ENCODE measurements at regions not wholly inside any gene's neighbourhood (a gene's known extent, or its start where the extent isn't known, plus 50 kb on each side); places are given as distances from the start of the nearest gene placed in this dataset.
"Not testable (repeated sequence)": the region's sequence is repeated elsewhere in the genome, so short reads cannot be mapped to it uniquely, and the experiment has no call there.

DNA sequence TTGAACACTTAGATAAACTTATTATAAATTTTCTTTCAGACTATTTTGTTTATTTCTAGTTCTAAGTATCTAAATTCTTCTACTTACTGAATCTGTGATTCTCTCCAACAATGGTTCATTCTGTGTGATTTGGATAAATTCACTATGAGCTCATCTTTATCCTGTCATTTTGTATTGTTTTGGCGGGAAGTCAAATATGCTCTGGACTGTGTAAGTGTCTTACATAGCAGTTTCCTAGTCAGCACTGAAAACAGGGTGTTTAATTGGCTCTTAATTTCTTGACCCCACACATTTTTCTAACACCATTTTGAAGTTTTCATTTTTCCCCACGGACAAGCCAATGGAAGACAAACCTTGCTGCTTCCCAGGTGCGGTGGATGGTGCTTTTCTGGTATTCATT lies 207.0 kb upstream of the ACO1 start:
- Histone ChIP-seq H3K4me1 (no peaks in the 10 kb centered on the region), H3K27ac (replicated peaks in 1 of 4) (no peak overlapping the region), H3K27me3 (no peaks in the 10 kb centered on the region), H3K4me3 (no peak overlapping the region), H3K36me3 (no peaks in the 10 kb centered on the region), H3K9me3 (no peaks in the 10 kb centered on the region)
- TF ChIP-seq POLR2A (IDR thresholded peaks at IDR 0.05; ENCODE audit: low read depth) = no peak
- TF ChIP-seq, protein P1, sequence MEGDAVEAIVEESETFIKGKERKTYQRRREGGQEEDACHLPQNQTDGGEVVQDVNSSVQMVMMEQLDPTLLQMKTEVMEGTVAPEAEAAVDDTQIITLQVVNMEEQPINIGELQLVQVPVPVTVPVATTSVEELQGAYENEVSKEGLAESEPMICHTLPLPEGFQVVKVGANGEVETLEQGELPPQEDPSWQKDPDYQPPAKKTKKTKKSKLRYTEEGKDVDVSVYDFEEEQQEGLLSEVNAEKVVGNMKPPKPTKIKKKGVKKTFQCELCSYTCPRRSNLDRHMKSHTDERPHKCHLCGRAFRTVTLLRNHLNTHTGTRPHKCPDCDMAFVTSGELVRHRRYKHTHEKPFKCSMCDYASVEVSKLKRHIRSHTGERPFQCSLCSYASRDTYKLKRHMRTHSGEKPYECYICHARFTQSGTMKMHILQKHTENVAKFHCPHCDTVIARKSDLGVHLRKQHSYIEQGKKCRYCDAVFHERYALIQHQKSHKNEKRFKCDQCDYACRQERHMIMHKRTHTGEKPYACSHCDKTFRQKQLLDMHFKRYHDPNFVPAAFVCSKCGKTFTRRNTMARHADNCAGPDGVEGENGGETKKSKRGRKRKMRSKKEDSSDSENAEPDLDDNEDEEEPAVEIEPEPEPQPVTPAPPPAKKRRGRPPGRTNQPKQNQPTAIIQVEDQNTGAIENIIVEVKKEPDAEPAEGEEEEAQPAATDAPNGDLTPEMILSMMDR (IDR thresholded peaks at IDR 0.05) = no peak
- no peak for TF ChIP-seq POLR2AphosphoS5 (IDR thresholded peaks at IDR 0.05)
- TF ChIP-seq EP300 (IDR thresholded peaks at IDR 0.05) = no peak
- DNase-seq (ENCODE audit: extremely low spot score) = no peak
- intact Hi-C loops (cut with DNase I) = no loop called here
- 38% methylated on average over 3 of the region's 3 CpGs for WGBS

GRCh38 chr9:32180597-32180996 lies 203.8 kb upstream of the ACO1 start:
- H3K9me3 ChIP-seq = no peaks in the 10 kb centered on the region
- no peak overlapping the region for H3K4me3 ChIP-seq
- no peak for TF ChIP-seq EP300 (IDR thresholded peaks at IDR 0.05)
- TF ChIP-seq POLR2A (IDR thresholded peaks at IDR 0.05; ENCODE audit: low read depth) = no peak
- no peak for TF ChIP-seq POLR2AphosphoS5 (IDR thresholded peaks at IDR 0.05)
- H3K27ac ChIP-seq (replicated peaks in 1 of 4) = no peak overlapping the region
- intact Hi-C loops (cut with DNase I) = no loop called here
- 69% methylated on average over 1 of the region's 1 CpG for WGBS
- H3K27me3 ChIP-seq = no peaks in the 10 kb centered on the region
- H3K4me1 ChIP-seq = no peaks in the 10 kb centered on the region
- no peak for DNase-seq (ENCODE audit: extremely low spot score)
- no peaks in the 10 kb centered on the region for H3K36me3 ChIP-seq

DNA sequence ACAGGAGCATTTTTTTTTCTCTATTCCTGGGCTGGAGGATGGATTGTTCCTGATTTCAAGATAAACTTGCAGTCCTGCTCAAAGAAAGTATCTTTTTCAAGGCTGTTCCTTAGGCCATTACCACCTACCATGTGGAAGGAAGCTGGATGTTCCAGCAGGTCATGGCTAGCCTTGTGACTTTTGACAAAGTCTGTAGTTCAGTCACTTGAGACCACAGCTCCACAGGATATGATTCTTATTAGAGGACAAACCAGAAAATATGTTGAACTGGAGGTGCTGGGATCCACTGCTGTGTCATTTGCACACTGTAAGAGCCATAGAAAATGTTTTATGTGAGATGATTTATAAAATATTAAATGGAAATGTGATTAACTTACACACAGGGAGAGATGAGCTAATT lies 184.2 kb upstream of the ACO1 start:
- H3K27me3 ChIP-seq = no peaks in the 10 kb centered on the region
- H3K4me3 ChIP-seq = no peak overlapping the region
- H3K27ac ChIP-seq (replicated peaks in 1 of 4) = no peak overlapping the region
- no peaks in the 10 kb centered on the region for H3K4me1 ChIP-seq
- TF ChIP-seq, protein P1 (IDR thresholded peaks at IDR 0.05) = no peak
- no peak for TF ChIP-seq EP300 (IDR thresholded peaks at IDR 0.05)
- TF ChIP-seq POLR2A (IDR thresholded peaks at IDR 0.05; ENCODE audit: low read depth) = no peak
- TF ChIP-seq POLR2AphosphoS5 (IDR thresholded peaks at IDR 0.05) = no peak
- intact Hi-C loops (cut with DNase I) = no loop called here
- no peak for DNase-seq (ENCODE audit: extremely low spot score)
- H3K9me3 ChIP-seq = no peaks in the 10 kb centered on the region
- no peaks in the 10 kb centered on the region for H3K36me3 ChIP-seq

DNA sequence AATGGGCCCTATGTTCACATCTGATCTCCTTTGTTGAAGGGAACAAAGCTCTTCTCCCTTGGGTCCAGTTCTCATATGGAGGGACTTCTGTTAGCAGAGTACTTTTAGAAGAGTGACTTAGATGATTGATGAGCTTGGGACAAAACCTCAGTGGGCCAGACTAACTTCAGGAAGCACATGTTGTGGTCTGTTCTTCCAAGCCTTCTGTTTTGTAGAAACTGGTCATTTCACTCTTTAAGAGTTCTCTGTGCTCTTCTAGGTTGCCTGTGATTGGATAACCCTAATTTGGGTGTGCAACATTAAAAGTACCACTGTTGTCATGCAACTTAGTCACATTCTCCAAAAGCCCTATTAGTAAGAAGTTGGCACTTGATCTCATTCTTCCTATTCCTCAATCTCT lies 183.5 kb upstream of the ACO1 start:
- intact Hi-C loops (cut with DNase I) = no loop called here
- H3K27ac ChIP-seq (replicated peaks in 1 of 4) = no peak overlapping the region
- no peaks in the 10 kb centered on the region for H3K9me3 ChIP-seq
- no peaks in the 10 kb centered on the region for H3K4me1 ChIP-seq
- no peaks in the 10 kb centered on the region for H3K27me3 ChIP-seq
- H3K36me3 ChIP-seq = no peaks in the 10 kb centered on the region
- TF ChIP-seq POLR2A (IDR thresholded peaks at IDR 0.05; ENCODE audit: low read depth) = no peak
- TF ChIP-seq EP300 (IDR thresholded peaks at IDR 0.05) = no peak
- TF ChIP-seq POLR2AphosphoS5 (IDR thresholded peaks at IDR 0.05) = no peak
- TF ChIP-seq, protein P1 (IDR thresholded peaks at IDR 0.05) = no peak
- DNase-seq (ENCODE audit: extremely low spot score) = no peak
- no peak overlapping the region for H3K4me3 ChIP-seq

GRCh38 chr9:32209164-32209563 lies 175.3 kb upstream of the ACO1 start:
- H3K36me3 ChIP-seq; DNase-seq (ENCODE audit: extremely low spot score); H3K4me3 ChIP-seq; intact Hi-C loops (cut with DNase I); H3K27me3 ChIP-seq; H3K4me1 ChIP-seq; H3K27ac ChIP-seq (replicated peaks in 1 of 4); H3K9me3 ChIP-seq: not testable (repeated sequence)
- 71% methylated on average over 3 of the region's 3 CpGs for WGBS

- Histone ChIP-seq H3K4me3 (no peak overlapping the region), H3K27ac (replicated peaks in 1 of 4) (no peak overlapping the region), H3K9me3 (no peaks in the 10 kb centered on the region), H3K36me3 (no peaks in the 10 kb centered on the region), H3K27me3 (no peaks in the 10 kb centered on the region), H3K4me1 (no peaks in the 10 kb centered on the region)
- DNase-seq (ENCODE audit: extremely low spot score) = no peak
- no peak for TF ChIP-seq POLR2A (IDR thresholded peaks at IDR 0.05; ENCODE audit: low read depth)
- TF ChIP-seq, protein P1 (IDR thresholded peaks at IDR 0.05) = no peak
- TF ChIP-seq EP300 (IDR thresholded peaks at IDR 0.05) = no peak
- no peak for TF ChIP-seq POLR2AphosphoS5 (IDR thresholded peaks at IDR 0.05)
- intact Hi-C loops (cut with DNase I) = no loop called here
These were observed 166.2 kb upstream of the ACO1 start for GRCh38 chr9:32218100-32218767.

Measured in esophagus muscularis mucosa (tissue), 4 donors.